ENCODE measurements at regions not wholly inside any gene's neighbourhood (a gene's known extent, or its start where the extent isn't known, plus 50 kb on each side); places are given as distances from the start of the nearest gene placed in this dataset.

GRCh38 chr3:94280958-94281357, 218.1 kb downstream of the NSUN3 start:
- Histone ChIP-seq H3K27me3 (ENCODE audit: low read depth) (no peaks in the 10 kb centered on the region), H3K27ac (replicated peaks) (no peak overlapping the region), H3K4me1 (no peaks in the 10 kb centered on the region), H3K9me3 (replicated peaks) (no peaks in the 10 kb centered on the region), H3K36me3 (no peaks in the 10 kb centered on the region), H3K4me3 (no peak overlapping the region)
- no peak for TF ChIP-seq CTCF (IDR thresholded peaks at IDR 0.05; ENCODE audit: borderline replicate concordance)
- intact Hi-C loops (cut with micrococcal nuclease): no loop called here
- no peak for DNase-seq

GRCh38 chr3:94285872-94286271, 223.0 kb downstream of the NSUN3 start:
- Histone ChIP-seq H3K9me3 (replicated peaks) (no peaks in the 10 kb centered on the region), H3K4me1 (no peaks in the 10 kb centered on the region), H3K4me3 (no peak overlapping the region), H3K27me3 (ENCODE audit: low read depth) (no peaks in the 10 kb centered on the region), H3K27ac (replicated peaks) (no peak overlapping the region), H3K36me3 (no peaks in the 10 kb centered on the region)
- TF ChIP-seq CTCF (IDR thresholded peaks at IDR 0.05; ENCODE audit: borderline replicate concordance): no peak
- no peak for DNase-seq
- intact Hi-C loops (cut with micrococcal nuclease): no loop called here

GRCh38 chr3:94291686-94292085, 228.8 kb downstream of the NSUN3 start:
- no peak for TF ChIP-seq CTCF (IDR thresholded peaks at IDR 0.05; ENCODE audit: borderline replicate concordance)
- Histone ChIP-seq H3K9me3 (replicated peaks) (no peaks in the 10 kb centered on the region), H3K36me3 (no peaks in the 10 kb centered on the region), H3K27me3 (ENCODE audit: low read depth) (no peaks in the 10 kb centered on the region), H3K4me3 (no peak overlapping the region), H3K4me1 (no peaks in the 10 kb centered on the region), H3K27ac (replicated peaks) (no peak overlapping the region)
- DNase-seq: no peak
- intact Hi-C loops (cut with micrococcal nuclease): no loop called here

- no peak for TF ChIP-seq CTCF (IDR thresholded peaks at IDR 0.05; ENCODE audit: borderline replicate concordance)
- intact Hi-C loops (cut with micrococcal nuclease): no loop called here
- no peak overlapping the region for H3K27ac ChIP-seq (replicated peaks)
Observed at GRCh38 chr3:94292151-94292550, 229.3 kb downstream of the NSUN3 start.

GRCh38 chr3:94293793-94294195, 230.9 kb downstream of the NSUN3 start:
- Histone ChIP-seq H3K9me3 (replicated peaks) (no peaks in the 10 kb centered on the region), H3K27me3 (ENCODE audit: low read depth) (no peaks in the 10 kb centered on the region), H3K4me1 (no peaks in the 10 kb centered on the region), H3K36me3 (no peaks in the 10 kb centered on the region), H3K4me3 (no peak overlapping the region), H3K27ac (replicated peaks) (no peak overlapping the region)
- intact Hi-C loops (cut with micrococcal nuclease): no loop called here
- no peak for DNase-seq
- no peak for TF ChIP-seq CTCF (IDR thresholded peaks at IDR 0.05; ENCODE audit: borderline replicate concordance)

More at GRCh38 chr3:94292151-94292550, 229.3 kb downstream of the NSUN3 start:
- no peak for DNase-seq
- Histone ChIP-seq H3K4me1 (no peaks in the 10 kb centered on the region), H3K4me3 (no peak overlapping the region), H3K36me3 (no peaks in the 10 kb centered on the region), H3K27me3 (ENCODE audit: low read depth) (no peaks in the 10 kb centered on the region), H3K9me3 (replicated peaks) (no peaks in the 10 kb centered on the region)

GRCh38 chr3:94294806-94295205, 231.9 kb downstream of the NSUN3 start:
- no peak for TF ChIP-seq CTCF (IDR thresholded peaks at IDR 0.05; ENCODE audit: borderline replicate concordance)
- H3K4me3 ChIP-seq: no peak overlapping the region
- no peaks in the 10 kb centered on the region for H3K27me3 ChIP-seq (ENCODE audit: low read depth)
- H3K27ac ChIP-seq (replicated peaks): no peak overlapping the region
- no peak for DNase-seq
- H3K36me3 ChIP-seq: no peaks in the 10 kb centered on the region
- no peaks in the 10 kb centered on the region for H3K9me3 ChIP-seq (replicated peaks)
- intact Hi-C loops (cut with micrococcal nuclease): no loop called here
- no peaks in the 10 kb centered on the region for H3K4me1 ChIP-seq

Measured in left ventricle myocardium inferior (tissue), 1 donor.